Hepatocyte (in vitro differentiated cells): ENCODE measurements at regions not wholly inside any gene's neighbourhood (a gene's known extent, or its start where the extent isn't known, plus 50 kb on each side); places are given as distances from the start of the nearest gene placed in this dataset.

Experiments used
- EZH2 ChIP-seq: fragments of 200-600 bp; sonication (generic); IDR thresholded peaks from 2 replicates; pipeline ENCODE4 v1.6.1; 2016; ENCODE audit warnings: antibody characterized with exemption, mild to moderate bottlenecking, borderline replicate concordance
- EZH2phosphoT487 ChIP-seq: fragments of 200-600 bp; sonication (generic); IDR thresholded peaks from one replicate; pipeline ENCODE4 v1.6.1; 2018; ENCODE audit warnings: antibody characterized with exemption, mild to moderate bottlenecking, low read depth, moderate library complexity; ENCODE audit not compliant: unreplicated experiment, severe bottlenecking
- TF ChIP-seq, protein P1 (sequence below): fragments of 200-600 bp; sonication (generic); IDR thresholded peaks from 2 replicates; pipeline ENCODE4 v1.5.1; 2016; ENCODE audit warnings: antibody characterized with exemption, mild to moderate bottlenecking; ENCODE audit not compliant: poor library complexity

DNA sequence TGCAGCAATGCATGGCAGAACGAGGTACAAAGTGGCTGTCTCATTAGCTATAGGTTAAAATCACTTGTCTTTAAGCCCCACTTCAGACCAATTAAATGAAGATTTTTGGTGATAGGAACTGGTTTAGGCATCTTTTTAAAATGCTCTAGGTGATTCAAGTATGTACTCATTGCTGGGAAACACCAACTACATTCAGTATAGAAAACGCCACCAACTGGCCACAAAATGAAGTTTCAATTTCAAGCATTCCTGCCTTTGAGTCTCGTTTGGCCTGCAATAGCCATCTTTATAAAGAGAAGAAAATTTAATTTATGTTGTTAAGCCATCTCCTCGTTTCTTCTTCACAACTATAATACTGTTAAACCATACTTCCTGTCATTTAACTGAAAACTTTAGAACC, 587.9 kb downstream of the GBE1 start:
- TF ChIP-seq, protein P1, sequence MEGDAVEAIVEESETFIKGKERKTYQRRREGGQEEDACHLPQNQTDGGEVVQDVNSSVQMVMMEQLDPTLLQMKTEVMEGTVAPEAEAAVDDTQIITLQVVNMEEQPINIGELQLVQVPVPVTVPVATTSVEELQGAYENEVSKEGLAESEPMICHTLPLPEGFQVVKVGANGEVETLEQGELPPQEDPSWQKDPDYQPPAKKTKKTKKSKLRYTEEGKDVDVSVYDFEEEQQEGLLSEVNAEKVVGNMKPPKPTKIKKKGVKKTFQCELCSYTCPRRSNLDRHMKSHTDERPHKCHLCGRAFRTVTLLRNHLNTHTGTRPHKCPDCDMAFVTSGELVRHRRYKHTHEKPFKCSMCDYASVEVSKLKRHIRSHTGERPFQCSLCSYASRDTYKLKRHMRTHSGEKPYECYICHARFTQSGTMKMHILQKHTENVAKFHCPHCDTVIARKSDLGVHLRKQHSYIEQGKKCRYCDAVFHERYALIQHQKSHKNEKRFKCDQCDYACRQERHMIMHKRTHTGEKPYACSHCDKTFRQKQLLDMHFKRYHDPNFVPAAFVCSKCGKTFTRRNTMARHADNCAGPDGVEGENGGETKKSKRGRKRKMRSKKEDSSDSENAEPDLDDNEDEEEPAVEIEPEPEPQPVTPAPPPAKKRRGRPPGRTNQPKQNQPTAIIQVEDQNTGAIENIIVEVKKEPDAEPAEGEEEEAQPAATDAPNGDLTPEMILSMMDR: peak; percentile 27
- TF ChIP-seq EZH2phosphoT487: no peak
- no peak for TF ChIP-seq EZH2
